ENCODE measurements at regions not wholly inside any gene's neighbourhood (a gene's known extent, or its start where the extent isn't known, plus 50 kb on each side); places are given as distances from the start of the nearest gene placed in this dataset.

DNA sequence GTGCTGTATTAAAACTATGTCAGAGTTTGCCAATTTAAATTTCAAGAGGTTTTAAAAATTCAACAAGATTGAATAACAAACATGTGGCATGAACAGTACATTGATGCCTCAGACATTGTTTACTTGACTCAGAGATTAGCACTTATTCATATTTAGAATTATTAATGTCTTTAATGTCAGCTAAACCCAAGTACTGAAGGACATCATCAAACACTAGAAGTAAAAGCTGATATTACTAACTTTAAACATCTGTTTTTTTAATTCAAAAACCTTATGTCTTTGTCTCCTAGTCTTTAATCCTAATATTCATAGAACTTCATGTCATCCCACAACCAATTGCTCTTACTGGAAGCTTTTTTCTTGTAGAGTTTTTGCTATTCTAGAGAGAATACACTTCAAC is 406.2 kb upstream of the PCDH7 start:
- no peak for TF ChIP-seq EZH2 (IDR thresholded peaks at IDR 0.05; ENCODE audit: borderline replicate concordance, insufficient read depth, low read depth, low read length, poor library complexity, severe bottlenecking)
- TF ChIP-seq, protein P1, sequence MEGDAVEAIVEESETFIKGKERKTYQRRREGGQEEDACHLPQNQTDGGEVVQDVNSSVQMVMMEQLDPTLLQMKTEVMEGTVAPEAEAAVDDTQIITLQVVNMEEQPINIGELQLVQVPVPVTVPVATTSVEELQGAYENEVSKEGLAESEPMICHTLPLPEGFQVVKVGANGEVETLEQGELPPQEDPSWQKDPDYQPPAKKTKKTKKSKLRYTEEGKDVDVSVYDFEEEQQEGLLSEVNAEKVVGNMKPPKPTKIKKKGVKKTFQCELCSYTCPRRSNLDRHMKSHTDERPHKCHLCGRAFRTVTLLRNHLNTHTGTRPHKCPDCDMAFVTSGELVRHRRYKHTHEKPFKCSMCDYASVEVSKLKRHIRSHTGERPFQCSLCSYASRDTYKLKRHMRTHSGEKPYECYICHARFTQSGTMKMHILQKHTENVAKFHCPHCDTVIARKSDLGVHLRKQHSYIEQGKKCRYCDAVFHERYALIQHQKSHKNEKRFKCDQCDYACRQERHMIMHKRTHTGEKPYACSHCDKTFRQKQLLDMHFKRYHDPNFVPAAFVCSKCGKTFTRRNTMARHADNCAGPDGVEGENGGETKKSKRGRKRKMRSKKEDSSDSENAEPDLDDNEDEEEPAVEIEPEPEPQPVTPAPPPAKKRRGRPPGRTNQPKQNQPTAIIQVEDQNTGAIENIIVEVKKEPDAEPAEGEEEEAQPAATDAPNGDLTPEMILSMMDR (IDR thresholded peaks at IDR 0.05), result no peak
- no peak for DNase-seq
- Mint-ChIP-seq H3K27ac (no peak overlapping the region), H3K4me3 (no peak overlapping the region), H3K9me3 (ENCODE audit: insufficient read depth) (peaks cover 8% of the 10 kb centered on the region), H3K4me1 (no peaks in the 10 kb centered on the region), H3K27me3 (no peaks in the 10 kb centered on the region)
- ChIA-PET CTCF (interaction anchor here (0.6 kb wide), 1 partner anchor 1215 kb away, joined by 3 read pairs; no protein-coding TSS in a partner anchor), POLR2A (no interaction called here)
- Histone ChIP-seq H3K27ac (ENCODE audit: low read length in 2 of 2) (no peak overlapping the region), H4K20me1 (ENCODE audit: control insufficient read depth, insufficient read depth, low read length, poor library complexity, severe bottlenecking) (no peaks in the 10 kb centered on the region), H3K4me2 (replicated peaks; ENCODE audit: low read depth, low read length, poor library complexity, severe bottlenecking) (no peak overlapping the region), H3K9me3 (ENCODE audit: control extremely low read depth in 1 of 3, control insufficient read depth in 2 of 3, insufficient read depth in 1 of 3, low read length in 2 of 3) (no peaks in the 10 kb centered on the region), H3K9ac (ENCODE audit: low read length) (no peak overlapping the region), H3K36me3 (replicated peaks in 1 of 2; ENCODE audit: control extremely low read depth in 1 of 2, control insufficient read depth in 1 of 2, extremely low read depth in 1 of 2, insufficient read depth in 2 of 2, low read length in 1 of 2) (no peaks in the 10 kb centered on the region), H3K27me3 (replicated peaks in 1 of 4; ENCODE audit: control extremely low read depth in 1 of 4, control insufficient read depth in 3 of 4, insufficient read depth in 4 of 4, low read length in 3 of 4) (no peaks in the 10 kb centered on the region), H3K4me1 (ENCODE audit: control insufficient read depth in 2 of 2, insufficient read depth in 2 of 2, low read length in 2 of 2) (no peaks in the 10 kb centered on the region), H3K79me2 (ENCODE audit: control insufficient read depth, insufficient read depth, low read length) (no peaks in the 10 kb centered on the region), H2AFZ (ENCODE audit: insufficient read depth, low read depth, low read length, poor library complexity, severe bottlenecking) (no peak overlapping the region), H3K4me3 (ENCODE audit: control extremely low read depth in 1 of 5, extremely low read depth in 1 of 5, insufficient read depth in 1 of 5, low read depth in 2 of 5, low read length in 4 of 5) (no peak overlapping the region)
- intact Hi-C loops (cut with micrococcal nuclease), result no loop called here
- ATAC-seq (ENCODE audit: low read depth), result no peak

DNA sequence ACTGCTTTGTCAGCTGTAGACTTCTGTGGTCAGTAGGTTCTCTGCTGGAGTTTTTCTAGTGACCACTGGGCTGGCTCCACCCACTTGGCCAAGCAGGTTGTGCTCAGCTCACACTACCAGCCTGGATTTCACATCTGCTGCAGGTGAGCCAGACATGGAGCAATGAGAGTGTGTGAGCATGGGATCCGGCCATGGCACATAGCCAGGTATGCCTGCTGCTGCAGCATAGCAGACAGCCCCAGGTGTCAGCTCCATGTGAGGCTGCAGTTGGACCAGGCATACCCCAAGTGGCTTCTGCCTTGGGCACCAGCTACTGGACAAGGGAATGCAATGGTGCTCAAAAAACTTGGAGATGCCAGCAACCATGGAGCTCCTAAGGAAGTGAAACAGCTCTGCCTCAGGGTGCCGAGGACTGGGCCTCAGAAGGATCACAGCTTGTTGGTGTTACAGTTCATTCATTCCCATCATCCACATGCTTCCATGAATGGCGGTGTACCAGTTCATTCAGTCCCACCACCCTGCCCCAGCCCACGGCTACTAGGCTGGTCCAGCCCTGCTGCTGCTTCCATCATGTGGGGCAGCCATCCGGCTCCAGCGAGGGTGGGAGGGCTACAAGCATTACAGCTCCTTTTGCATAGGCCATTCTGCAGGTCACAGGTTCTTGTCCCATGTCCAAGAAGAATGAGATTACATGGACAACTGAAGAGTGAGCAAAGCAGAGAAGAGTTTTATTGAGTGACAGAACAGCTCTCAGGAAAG is 389.1 kb upstream of the PCDH7 start:
- no peak overlapping the region for H3K27ac ChIP-seq (ENCODE audit: low read length in 2 of 2)
- no peaks in the 10 kb centered on the region for H3K36me3 ChIP-seq (replicated peaks in 1 of 2; ENCODE audit: control extremely low read depth in 1 of 2, control insufficient read depth in 1 of 2, extremely low read depth in 1 of 2, insufficient read depth in 2 of 2, low read length in 1 of 2)
- no peaks in the 10 kb centered on the region for H3K79me2 ChIP-seq (ENCODE audit: control insufficient read depth, insufficient read depth, low read length)
- no peak overlapping the region for H3K4me3 ChIP-seq (ENCODE audit: control extremely low read depth in 1 of 5, extremely low read depth in 1 of 5, insufficient read depth in 1 of 5, low read depth in 2 of 5, low read length in 4 of 5)
- no peak for ATAC-seq (ENCODE audit: low read depth)
- H4K20me1 ChIP-seq (ENCODE audit: control insufficient read depth, insufficient read depth, low read length, poor library complexity, severe bottlenecking), result no peaks in the 10 kb centered on the region
- no peak overlapping the region for H3K4me2 ChIP-seq (replicated peaks; ENCODE audit: low read depth, low read length, poor library complexity, severe bottlenecking)
- intact Hi-C loops (cut with micrococcal nuclease), result no loop called here
- Mint-ChIP-seq H3K4me3 (no peak overlapping the region), H3K27me3 (no peaks in the 10 kb centered on the region), H3K4me1 (no peaks in the 10 kb centered on the region), H3K9me3 (ENCODE audit: insufficient read depth) (peaks cover 5% of the 10 kb centered on the region), H3K27ac (no peak overlapping the region)
- H3K9me3 ChIP-seq (ENCODE audit: control extremely low read depth in 1 of 3, control insufficient read depth in 2 of 3, insufficient read depth in 1 of 3, low read length in 2 of 3), result peaks cover 0 to 16% (median 5%) of the 10 kb centered on the region in 3 donors
- TF ChIP-seq, protein P1 (IDR thresholded peaks at IDR 0.05), result no peak
- TF ChIP-seq EZH2 (IDR thresholded peaks at IDR 0.05; ENCODE audit: borderline replicate concordance, insufficient read depth, low read depth, low read length, poor library complexity, severe bottlenecking), result no peak
- H3K27me3 ChIP-seq (replicated peaks in 1 of 4; ENCODE audit: control extremely low read depth in 1 of 4, control insufficient read depth in 3 of 4, insufficient read depth in 4 of 4, low read length in 3 of 4), result no peaks in the 10 kb centered on the region
- no peak overlapping the region for H3K9ac ChIP-seq (ENCODE audit: low read length)
- H3K4me1 ChIP-seq (ENCODE audit: control insufficient read depth in 2 of 2, insufficient read depth in 2 of 2, low read length in 2 of 2), result no peaks in the 10 kb centered on the region
- no peak overlapping the region for H2AFZ ChIP-seq (ENCODE audit: insufficient read depth, low read depth, low read length, poor library complexity, severe bottlenecking)
- ChIA-PET CTCF (no interaction called here), POLR2A (no interaction called here)
- DNase-seq, result no peak
- 69% methylated on average over 4 of the region's 6 CpGs for WGBS (ENCODE audit: insufficient coverage)

Data from B cell (primary cell).